HCT116 (cell line): ENCODE measurements at regions not wholly inside any gene's neighbourhood (a gene's known extent, or its start where the extent isn't known, plus 50 kb on each side); places are given as distances from the start of the nearest gene placed in this dataset.

Experiments
- ATAC-seq: fragments of 200-7000 bp; cut with Tn5 transposase; 2 replicates; pipeline ENCODE4 v1.9.1; 2020; ENCODE audit warnings: mild to moderate bottlenecking, moderate library complexity
- BruUV-seq: library from RNA; stranded (reverse); fragments of 400-500 nt; replicated peaks from 2 replicates; lab custom pipeline; 2021; lab: Mats Ljungman, UMichigan
- CTCF ChIA-PET: fragments of 300-600 bp; sonication (Branson Sonifier 250); formaldehyde crosslinking; loops from one replicate; lab custom pipeline; 2021; ENCODE audit warnings: antibody characterized with exemption; lab: Charles Lee
- POLR2A ChIA-PET: fragments of 300-600, 350-600 bp; sonication (Branson Sonifier 250); formaldehyde crosslinking; loops from one replicate; lab custom pipeline; 2021; ENCODE audit warnings: antibody characterized with exemption; lab: Charles Lee
- RAD21 ChIA-PET, 2 experiments: fragments of 300-600 bp; sonication (Branson Sonifier 250); formaldehyde crosslinking; loops; one replicate each; lab custom pipeline; 2023; ENCODE audit warnings: low total read pairs in 2 of 2; ENCODE audit not compliant: uncharacterized antibody in 2 of 2, unreplicated experiment in 2 of 2, low non-redundant PET in 1 of 2; lab: Charles Lee
- DNase-seq: peaks from one replicate; pipeline ENCODE4 v3.0.0-alpha.2; 2010; ENCODE audit warnings: low read depth, low spot score
- H2AFZ ChIP-seq: fragments of 200-600 bp; shearing (Covaris generic), sonication (generic); 2 replicates; pipeline ENCODE4 v1.6.1; 2017; ENCODE audit warnings: low read depth, mixed run types, mixed read lengths, antibody characterized with exemption, low read length; ENCODE audit not compliant: poor library complexity, severe bottlenecking
- H3K27ac ChIP-seq: 2 replicates; pipeline ENCODE4 v1.5.1; 2012; ENCODE audit warnings: low read depth, low read length
- H3K27me3 ChIP-seq: fragments of 200-600 bp; sonication (generic); 2 replicates; pipeline ENCODE4 v1.6.1; 2016; ENCODE audit warnings: mixed run types, low read length, mixed read lengths; ENCODE audit not compliant: insufficient read depth
- H3K36me3 ChIP-seq, 2 experiments: fragments of 200-500 bp in 1 of 2; fragments of 200-600 bp in 1 of 2; sonication (Bioruptor generic) in 1 of 2; sonication (generic) in 1 of 2; 2 replicates each; pipeline versions ENCODE4 v1.5.1 to v1.6.1; 2014 to 2016; ENCODE audit warnings: low read length in 2 of 2, inconsistent platforms in 1 of 2, mixed read lengths in 1 of 2, mixed run types in 1 of 2; ENCODE audit not compliant: insufficient read depth in 2 of 2, control insufficient read depth in 1 of 2
- H3K4me1 ChIP-seq, 2 experiments: fragments of 200-600 bp in 1 of 2; sonication (generic) in 1 of 2; 2 replicates each; pipeline versions ENCODE4 v1.5.1 to v1.6.1; 2012 to 2017; ENCODE audit warnings: low read length in 2 of 2, inconsistent platforms in 1 of 2, mild to moderate bottlenecking in 1 of 2, mixed read lengths in 1 of 2, mixed run types in 1 of 2, moderate library complexity in 1 of 2; ENCODE audit not compliant: insufficient read depth in 2 of 2, control insufficient read depth in 1 of 2
- H3K4me2 ChIP-seq: fragments of 200-600 bp; sonication (generic); 2 replicates; pipeline ENCODE4 v1.6.1; 2017; ENCODE audit warnings: mixed run types, low read length, mixed read lengths
- H3K4me3 ChIP-seq, 2 experiments: fragments of 200-600 bp in 1 of 2; sonication (generic) in 1 of 2; replicated peaks in 1 of 2; 2 replicates each; pipeline ENCODE4 v1.5.1; 2011 to 2016; ENCODE audit warnings: low read length in 2 of 2, control low read depth in 1 of 2, low read depth in 1 of 2, mild to moderate bottlenecking in 1 of 2, mixed read lengths in 1 of 2, mixed run types in 1 of 2
- H3K79me2 ChIP-seq: fragments of 200-600 bp; sonication (generic); 2 replicates; pipeline ENCODE4 v1.6.1; 2017; ENCODE audit warnings: mild to moderate bottlenecking, mixed run types, low read length, moderate library complexity, mixed read lengths; ENCODE audit not compliant: insufficient read depth
- H3K9ac ChIP-seq: fragments of 200-600 bp; sonication (generic); 2 replicates; pipeline ENCODE4 v1.6.1; 2016; ENCODE audit warnings: low read length, mixed read lengths
- H3K9me2 ChIP-seq: fragments of 200-600 bp; sonication (generic), shearing (Covaris generic); 2 replicates; pipeline ENCODE4 v1.6.1; 2017; ENCODE audit warnings: mixed run types, mild to moderate bottlenecking, moderate library complexity; ENCODE audit not compliant: insufficient read depth
- H3K9me3 ChIP-seq, 2 experiments: fragments of 200-500 bp in 1 of 2; fragments of 200-600 bp in 1 of 2; sonication (Bioruptor generic) in 1 of 2; sonication (generic) in 1 of 2; 2 replicates each; pipeline ENCODE4 v1.6.1; 2014 to 2017; ENCODE audit warnings: low read length in 2 of 2, mixed read lengths in 2 of 2, inconsistent platforms in 1 of 2, low read depth in 1 of 2, mild to moderate bottlenecking in 1 of 2, mixed run types in 1 of 2, moderate library complexity in 1 of 2; ENCODE audit not compliant: control insufficient read depth in 1 of 2, insufficient read depth in 1 of 2
- H4K20me1 ChIP-seq: fragments of 200-600 bp; sonication (generic), shearing (Covaris generic); 2 replicates; pipeline ENCODE4 v1.6.1; 2017; ENCODE audit warnings: mixed run types, mild to moderate bottlenecking, moderate library complexity; ENCODE audit not compliant: insufficient read depth
- ATF3 ChIP-seq: IDR thresholded peaks from 2 replicates; pipeline ENCODE4 v1.6.1; 2012
- CBX3 ChIP-seq: IDR thresholded peaks from 2 replicates; pipeline ENCODE4 v1.6.1; 2012; ENCODE audit warnings: low read depth
- CEBPB ChIP-seq: IDR thresholded peaks from 2 replicates; pipeline ENCODE4 v1.6.1; 2012; ENCODE audit warnings: low read depth
- CTCF ChIP-seq, 3 experiments: fragments of 200-600 bp in 1 of 3; sonication (generic) in 1 of 3; IDR thresholded peaks in 2 of 3; conservative IDR thresholded peaks in 1 of 3; 2 replicates each; pipeline ENCODE4 v1.5.1; 2012 to 2017; ENCODE audit warnings: low read depth in 2 of 3, low read length in 2 of 3, antibody characterized with exemption in 1 of 3, borderline replicate concordance in 1 of 3, control low read depth in 1 of 3, mild to moderate bottlenecking in 1 of 3, mixed read lengths in 1 of 3, mixed run types in 1 of 3, moderate library complexity in 1 of 3; ENCODE audit not compliant: insufficient read depth in 1 of 3
- EGR1 ChIP-seq: IDR thresholded peaks from 2 replicates; pipeline ENCODE4 v1.6.1; 2012; ENCODE audit warnings: low read depth
- FOSL1 ChIP-seq: IDR thresholded peaks from 2 replicates; pipeline ENCODE4 v1.6.1; 2012; ENCODE audit warnings: low read depth
- JUND ChIP-seq: IDR thresholded peaks from 2 replicates; pipeline ENCODE4 v1.6.1; 2012
- MAX ChIP-seq: IDR thresholded peaks from 2 replicates; pipeline ENCODE4 v1.6.1; 2012
- POLR2AphosphoS5 ChIP-seq: IDR thresholded peaks from 2 replicates; pipeline ENCODE4 v1.6.1; 2011; ENCODE audit warnings: mild to moderate bottlenecking, low read depth, low read length, moderate library complexity
- RAD21 ChIP-seq: IDR thresholded peaks from 2 replicates; pipeline ENCODE4 v1.6.1; 2012; ENCODE audit warnings: low read depth, mild to moderate bottlenecking
- SIN3A ChIP-seq: IDR thresholded peaks from 2 replicates; pipeline ENCODE4 v1.6.1; 2012; ENCODE audit warnings: low read depth
- SRF ChIP-seq: IDR thresholded peaks from 2 replicates; pipeline ENCODE4 v1.6.1; 2012; ENCODE audit warnings: low read depth
- YY1 ChIP-seq: IDR thresholded peaks from 2 replicates; pipeline ENCODE4 v1.6.1; 2011; ENCODE audit warnings: low read length, low read depth, moderate library complexity, mild to moderate bottlenecking; ENCODE audit not compliant: insufficient replicate concordance; ENCODE audit errors: extremely low read depth
- ZNF274 ChIP-seq: fragments of 200-500 bp; sonication (Bioruptor generic); IDR thresholded peaks from 2 replicates; pipeline ENCODE4 v1.6.1; 2014; ENCODE audit warnings: mild to moderate bottlenecking, low read depth, low read length, inconsistent platforms
- intact Hi-C: fragments of 100-400 bp; cut with micrococcal nuclease; formaldehyde crosslinking; loops from 2 replicates; pipeline ENCODE4 v1.10.0; 2022

GRCh38 chr10:25877296-25877695 is 56.7 kb upstream of the MYO3A start:
- no peak overlapping the region for H2AFZ ChIP-seq
- intact Hi-C loops = loop anchor here (5.0 kb wide), 2 partner anchors 280 to 680 kb away; no protein-coding TSS in a partner anchor
- H3K4me3 ChIP-seq = no peak overlapping the region
- no peaks in the 10 kb centered on the region for H3K9me2 ChIP-seq
- BruUV-seq = no TSS peak
- no peak overlapping the region for H3K4me2 ChIP-seq
- H3K9ac ChIP-seq = no peak overlapping the region
- ChIA-PET CTCF (no interaction called here), POLR2A (no interaction called here), RAD21 (no interaction called here)
- no peaks in the 10 kb centered on the region for H3K36me3 ChIP-seq
- H3K27me3 ChIP-seq = peaks cover 13% of the 10 kb centered on the region; the same call in 1 of the 2 replicates
- H4K20me1 ChIP-seq = no peaks in the 10 kb centered on the region
- H3K79me2 ChIP-seq = no peaks in the 10 kb centered on the region
- no peak for TF ChIP-seq YY1
- TF ChIP-seq MAX = no peak
- no peak for TF ChIP-seq RAD21
- TF ChIP-seq CBX3 = no peak
- no peak for TF ChIP-seq CEBPB
- no peak for TF ChIP-seq SIN3A
- TF ChIP-seq ATF3 = no peak
- TF ChIP-seq SRF = no peak
- TF ChIP-seq ZNF274 = no peak
- no peak for TF ChIP-seq EGR1
- no peak for TF ChIP-seq CTCF (IDR thresholded peaks at IDR 0.05 in 2 of 3, conservative IDR thresholded peaks at IDR 0.05 in 1 of 3; ENCODE audit: borderline replicate concordance in 1 of 3, insufficient read depth in 1 of 3, low read depth in 2 of 3, low read length in 2 of 3)
- TF ChIP-seq POLR2AphosphoS5 = no peak
- no peak for TF ChIP-seq JUND
- TF ChIP-seq FOSL1 = no peak
- H3K4me1 ChIP-seq = no peaks in the 10 kb centered on the region
- no peak overlapping the region for H3K27ac ChIP-seq
- ATAC-seq (no peak), DNase-seq (no peak)
- H3K9me3 ChIP-seq = no peaks in the 10 kb centered on the region
